ENCODE measurements at regions not wholly inside any gene's neighbourhood (a gene's known extent, or its start where the extent isn't known, plus 50 kb on each side); places are given as distances from the start of the nearest gene placed in this dataset.

- no peak for TF ChIP-seq CTCF (tag by site-specific recombination; IDR thresholded peaks at IDR 0.05)
- TF ChIP-seq KLF1 (tag by site-specific recombination; IDR thresholded peaks at IDR 0.05) = no peak
Measured at GRCh38 chr4:55749666-55750065, 69.9 kb upstream of the EXOC1L start.
